GM10266 (cell line): ENCODE measurements at regions not wholly inside any gene's neighbourhood (a gene's known extent, or its start where the extent isn't known, plus 50 kb on each side); places are given as distances from the start of the nearest gene placed in this dataset.

Experiments
- DNase-seq: peaks from one replicate; pipeline ENCODE4 v3.0.0; 2012; ENCODE audit errors: extremely low spot score
- TF ChIP-seq, protein P1 (sequence below): IDR thresholded peaks from 2 replicates; pipeline ENCODE4 v1.5.1; 2012; ENCODE audit warnings: mild to moderate bottlenecking, low read depth; ENCODE audit not compliant: control insufficient read depth, insufficient read depth; ENCODE audit errors: missing control alignments

DNA sequence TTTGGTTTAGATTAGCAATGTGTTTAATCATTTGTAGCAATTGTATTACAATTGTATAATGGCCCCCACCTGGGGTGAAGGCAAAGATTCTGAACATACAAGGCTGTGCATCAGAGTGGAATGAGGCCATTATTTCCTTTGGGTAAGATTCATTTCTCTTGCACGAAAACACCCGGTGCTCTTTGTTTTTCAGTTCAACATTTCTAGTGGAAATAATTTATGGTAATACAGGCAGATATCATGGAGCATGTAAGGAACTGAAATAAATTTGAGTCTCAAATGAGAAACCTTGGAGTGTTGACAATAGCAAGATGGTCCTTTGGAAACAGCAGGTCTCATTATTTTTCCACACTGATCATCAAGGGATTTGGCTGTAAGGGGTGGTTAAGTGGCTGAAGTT lies 475.9 kb downstream of the GABRG2 start:
- DNase-seq: no peak
- TF ChIP-seq, protein P1, sequence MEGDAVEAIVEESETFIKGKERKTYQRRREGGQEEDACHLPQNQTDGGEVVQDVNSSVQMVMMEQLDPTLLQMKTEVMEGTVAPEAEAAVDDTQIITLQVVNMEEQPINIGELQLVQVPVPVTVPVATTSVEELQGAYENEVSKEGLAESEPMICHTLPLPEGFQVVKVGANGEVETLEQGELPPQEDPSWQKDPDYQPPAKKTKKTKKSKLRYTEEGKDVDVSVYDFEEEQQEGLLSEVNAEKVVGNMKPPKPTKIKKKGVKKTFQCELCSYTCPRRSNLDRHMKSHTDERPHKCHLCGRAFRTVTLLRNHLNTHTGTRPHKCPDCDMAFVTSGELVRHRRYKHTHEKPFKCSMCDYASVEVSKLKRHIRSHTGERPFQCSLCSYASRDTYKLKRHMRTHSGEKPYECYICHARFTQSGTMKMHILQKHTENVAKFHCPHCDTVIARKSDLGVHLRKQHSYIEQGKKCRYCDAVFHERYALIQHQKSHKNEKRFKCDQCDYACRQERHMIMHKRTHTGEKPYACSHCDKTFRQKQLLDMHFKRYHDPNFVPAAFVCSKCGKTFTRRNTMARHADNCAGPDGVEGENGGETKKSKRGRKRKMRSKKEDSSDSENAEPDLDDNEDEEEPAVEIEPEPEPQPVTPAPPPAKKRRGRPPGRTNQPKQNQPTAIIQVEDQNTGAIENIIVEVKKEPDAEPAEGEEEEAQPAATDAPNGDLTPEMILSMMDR: no peak

DNA sequence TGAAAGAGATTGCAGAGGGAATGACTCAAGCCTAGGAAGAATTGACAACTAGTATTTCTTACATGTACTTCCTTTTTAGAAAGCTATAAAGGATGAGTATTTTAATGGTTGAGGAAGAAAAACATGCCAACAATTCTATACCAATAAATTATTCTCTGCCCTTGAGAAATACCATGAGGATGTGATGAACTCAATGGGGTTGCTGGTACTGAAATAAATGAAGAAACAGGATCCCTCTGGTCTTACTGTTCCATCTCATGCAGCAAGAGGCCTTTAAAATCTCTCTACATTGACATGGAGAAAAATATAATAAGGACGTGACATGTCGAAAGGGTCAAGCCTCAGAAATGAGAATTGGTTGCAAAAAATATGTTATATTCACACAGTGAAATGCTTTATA lies 477.3 kb downstream of the GABRG2 start:
- no peak for DNase-seq

DNA sequence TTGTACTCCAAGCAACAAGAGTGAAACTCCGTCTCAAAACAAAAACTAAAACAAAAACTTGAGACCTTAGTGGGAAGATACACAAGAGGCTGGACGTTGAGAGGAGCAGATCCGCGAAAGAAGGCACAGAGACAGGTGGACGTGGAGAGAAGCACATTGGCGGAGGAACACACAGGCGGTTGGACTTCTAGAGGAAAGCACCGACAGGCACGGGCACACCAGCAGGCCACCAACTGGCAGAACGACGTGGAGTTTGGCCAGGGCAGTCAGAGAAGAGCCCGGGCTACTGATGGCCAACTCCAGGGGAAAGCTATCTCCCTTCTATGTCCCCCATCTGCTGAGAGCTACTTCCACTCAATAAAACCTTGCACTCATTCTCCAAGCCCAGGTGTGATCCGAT lies 482.7 kb downstream of the GABRG2 start:
- no peak for DNase-seq
- TF ChIP-seq, protein P1: no peak

More for the DNA sequence above, 477.3 kb downstream of the GABRG2 start:
- TF ChIP-seq, protein P1: no peak

DNA sequence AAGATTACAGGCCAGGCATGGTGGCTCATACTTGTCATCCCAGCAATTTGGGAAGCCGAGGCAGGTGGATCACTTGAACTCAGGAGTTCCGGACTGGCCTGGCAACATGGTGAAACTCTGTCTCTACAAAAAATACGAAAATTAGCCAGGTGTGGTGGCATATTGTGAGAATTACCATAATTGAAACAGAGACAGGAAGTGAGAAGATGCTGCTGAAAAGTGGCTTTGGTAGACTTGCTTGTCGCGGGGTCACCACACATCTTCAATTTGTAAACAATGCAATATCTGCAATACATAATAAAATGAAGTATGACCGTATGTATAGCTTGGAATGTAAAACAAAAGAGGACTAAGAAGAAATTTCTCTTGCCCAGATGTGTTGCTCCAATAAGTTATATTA lies 490.5 kb downstream of the GABRG2 start:
- TF ChIP-seq, protein P1: no peak
- no peak for DNase-seq

DNA sequence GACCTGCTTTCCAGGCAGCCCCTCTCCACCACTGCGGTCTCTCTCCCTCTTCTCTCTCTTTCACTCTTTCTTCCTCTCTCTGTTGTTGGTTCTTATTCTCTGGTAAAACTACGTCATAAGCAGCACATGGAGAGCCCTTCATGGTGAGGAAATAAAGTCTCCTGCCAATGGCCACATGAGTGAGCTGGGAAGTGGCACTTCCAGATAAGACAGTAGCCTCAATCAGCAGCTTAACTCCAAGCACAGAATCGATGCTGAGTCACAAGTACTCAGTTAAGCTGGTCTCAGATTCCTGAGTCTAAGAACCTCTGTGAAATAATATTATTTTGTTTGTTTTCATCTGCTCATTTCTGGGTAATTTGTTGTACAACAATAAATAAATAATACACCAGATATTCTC lies 500.1 kb downstream of the GABRG2 start:
- no peak for DNase-seq
- TF ChIP-seq, protein P1: no peak

DNA sequence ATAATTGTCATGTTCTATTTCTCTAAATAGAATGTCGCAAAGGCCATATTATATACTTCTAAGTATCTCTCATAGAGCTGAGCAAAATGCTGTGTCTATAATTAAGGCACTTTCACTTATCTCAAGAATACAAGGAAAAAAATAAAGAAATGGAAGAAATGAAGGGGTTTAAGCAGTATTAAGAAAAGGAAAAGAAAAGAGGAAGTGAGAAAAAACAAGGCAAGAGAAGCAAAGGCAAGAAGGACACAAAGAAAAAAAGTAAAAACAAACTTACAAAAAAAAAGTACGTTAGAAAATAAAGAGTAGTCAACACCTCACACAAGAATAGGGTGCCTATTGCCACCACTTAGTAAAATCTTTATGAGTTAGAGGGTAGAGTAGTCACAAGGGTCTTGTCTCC lies 506.2 kb downstream of the GABRG2 start:
- DNase-seq: no peak

DNA sequence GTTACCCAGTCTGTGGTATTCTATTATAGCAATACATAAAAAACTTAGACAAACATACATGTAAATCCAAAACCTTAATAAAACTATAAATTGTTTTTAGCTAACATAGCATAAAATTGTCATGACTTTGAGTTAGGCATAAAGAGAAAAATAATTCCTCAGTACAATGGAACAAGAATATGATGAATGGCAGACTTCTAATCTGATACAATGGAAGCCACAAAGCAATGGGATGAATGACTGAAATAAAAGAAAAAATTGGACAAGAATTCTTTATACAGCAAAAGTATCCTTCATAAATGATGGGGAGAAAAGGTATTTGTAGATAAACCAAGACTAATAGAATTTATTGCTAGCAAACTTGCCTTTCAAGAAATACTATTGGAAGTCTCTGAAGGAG lies 524.2 kb downstream of the GABRG2 start:
- TF ChIP-seq, protein P1: no peak
- no peak for DNase-seq

More for the DNA sequence above, 506.2 kb downstream of the GABRG2 start:
- TF ChIP-seq, protein P1: no peak
